HCT116 (cell line): ENCODE measurements at regions not wholly inside any gene's neighbourhood (a gene's known extent, or its start where the extent isn't known, plus 50 kb on each side); places are given as distances from the start of the nearest gene placed in this dataset.

Experiments
- CBX3 ChIP-seq: IDR thresholded peaks from 2 replicates; pipeline ENCODE4 v1.6.1; 2012; ENCODE audit warnings: low read depth
- EZH2 ChIP-seq: fragments of 200-600 bp; sonication (generic); IDR thresholded peaks from 2 replicates; pipeline ENCODE4 v1.6.1; 2017; ENCODE audit warnings: antibody characterized with exemption, mixed run types
- EZH2phosphoT487 ChIP-seq: fragments of 200-600 bp; IDR thresholded peaks from 2 replicates; pipeline ENCODE4 v1.6.1; 2018; ENCODE audit warnings: antibody characterized with exemption, borderline replicate concordance
- POLR2A ChIP-seq: IDR thresholded peaks from 2 replicates; pipeline ENCODE4 v1.7.0; 2011; ENCODE audit warnings: borderline replicate concordance; ENCODE audit not compliant: insufficient read depth, insufficient read length; ENCODE audit errors: extremely low read depth
- POLR2AphosphoS5 ChIP-seq: IDR thresholded peaks from 2 replicates; pipeline ENCODE4 v1.6.1; 2011; ENCODE audit warnings: mild to moderate bottlenecking, low read depth, low read length, moderate library complexity
- SP1 ChIP-seq: IDR thresholded peaks from 2 replicates; pipeline ENCODE4 v1.6.1; 2012; ENCODE audit warnings: low read depth
- ZNF274 ChIP-seq: fragments of 200-500 bp; sonication (Bioruptor generic); IDR thresholded peaks from 2 replicates; pipeline ENCODE4 v1.6.1; 2014; ENCODE audit warnings: mild to moderate bottlenecking, low read depth, low read length, inconsistent platforms
- TF ChIP-seq, protein P1 (sequence below), 3 experiments: fragments of 200-600 bp in 1 of 3; sonication (generic) in 1 of 3; IDR thresholded peaks in 2 of 3; conservative IDR thresholded peaks in 1 of 3; 2 replicates each; pipeline ENCODE4 v1.5.1; 2012 to 2017; ENCODE audit warnings: low read depth in 2 of 3, low read length in 2 of 3, antibody characterized with exemption in 1 of 3, borderline replicate concordance in 1 of 3, control low read depth in 1 of 3, mild to moderate bottlenecking in 1 of 3, mixed read lengths in 1 of 3, mixed run types in 1 of 3, moderate library complexity in 1 of 3; ENCODE audit not compliant: insufficient read depth in 1 of 3

DNA sequence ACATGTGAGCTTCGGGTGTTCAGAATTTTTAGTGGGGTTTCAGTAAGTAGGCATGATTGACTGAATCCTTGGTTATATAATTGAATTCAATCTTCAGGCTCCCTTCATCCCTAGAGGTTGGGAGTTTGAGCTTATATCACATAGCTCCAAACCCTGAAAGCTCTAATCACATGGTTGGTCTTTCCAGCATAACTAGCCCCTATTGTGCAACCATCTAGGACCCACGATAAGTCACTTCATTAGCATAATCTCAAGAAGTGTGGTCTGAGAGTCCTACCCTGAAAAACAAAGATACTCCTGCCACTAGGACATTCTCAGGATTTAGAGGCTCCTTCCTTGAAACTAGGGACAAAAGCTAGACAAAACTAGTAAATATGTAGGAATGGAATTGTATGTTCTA lies 348.9 kb upstream of the CBLB start:
- TF ChIP-seq, protein P1, sequence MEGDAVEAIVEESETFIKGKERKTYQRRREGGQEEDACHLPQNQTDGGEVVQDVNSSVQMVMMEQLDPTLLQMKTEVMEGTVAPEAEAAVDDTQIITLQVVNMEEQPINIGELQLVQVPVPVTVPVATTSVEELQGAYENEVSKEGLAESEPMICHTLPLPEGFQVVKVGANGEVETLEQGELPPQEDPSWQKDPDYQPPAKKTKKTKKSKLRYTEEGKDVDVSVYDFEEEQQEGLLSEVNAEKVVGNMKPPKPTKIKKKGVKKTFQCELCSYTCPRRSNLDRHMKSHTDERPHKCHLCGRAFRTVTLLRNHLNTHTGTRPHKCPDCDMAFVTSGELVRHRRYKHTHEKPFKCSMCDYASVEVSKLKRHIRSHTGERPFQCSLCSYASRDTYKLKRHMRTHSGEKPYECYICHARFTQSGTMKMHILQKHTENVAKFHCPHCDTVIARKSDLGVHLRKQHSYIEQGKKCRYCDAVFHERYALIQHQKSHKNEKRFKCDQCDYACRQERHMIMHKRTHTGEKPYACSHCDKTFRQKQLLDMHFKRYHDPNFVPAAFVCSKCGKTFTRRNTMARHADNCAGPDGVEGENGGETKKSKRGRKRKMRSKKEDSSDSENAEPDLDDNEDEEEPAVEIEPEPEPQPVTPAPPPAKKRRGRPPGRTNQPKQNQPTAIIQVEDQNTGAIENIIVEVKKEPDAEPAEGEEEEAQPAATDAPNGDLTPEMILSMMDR (IDR thresholded peaks at IDR 0.05 in 2 of 3, conservative IDR thresholded peaks at IDR 0.05 in 1 of 3; ENCODE audit: borderline replicate concordance in 1 of 3, insufficient read depth in 1 of 3, low read depth in 2 of 3, low read length in 2 of 3), result no peak
- TF ChIP-seq EZH2 (no peak), SP1 (no peak), EZH2phosphoT487 (no peak), POLR2A (no peak), ZNF274 (no peak), CBX3 (no peak), POLR2AphosphoS5 (no peak)
